NCI-H446 (cell line): ENCODE measurements at regions not wholly inside any gene's neighbourhood (a gene's known extent, or its start where the extent isn't known, plus 50 kb on each side); places are given as distances from the start of the nearest gene placed in this dataset.

Experiments
- DNase-seq, 2 experiments: peaks; one replicate each; lab custom pipeline; 2025; lab: John Stamatoyannopoulos, UW

DNA sequence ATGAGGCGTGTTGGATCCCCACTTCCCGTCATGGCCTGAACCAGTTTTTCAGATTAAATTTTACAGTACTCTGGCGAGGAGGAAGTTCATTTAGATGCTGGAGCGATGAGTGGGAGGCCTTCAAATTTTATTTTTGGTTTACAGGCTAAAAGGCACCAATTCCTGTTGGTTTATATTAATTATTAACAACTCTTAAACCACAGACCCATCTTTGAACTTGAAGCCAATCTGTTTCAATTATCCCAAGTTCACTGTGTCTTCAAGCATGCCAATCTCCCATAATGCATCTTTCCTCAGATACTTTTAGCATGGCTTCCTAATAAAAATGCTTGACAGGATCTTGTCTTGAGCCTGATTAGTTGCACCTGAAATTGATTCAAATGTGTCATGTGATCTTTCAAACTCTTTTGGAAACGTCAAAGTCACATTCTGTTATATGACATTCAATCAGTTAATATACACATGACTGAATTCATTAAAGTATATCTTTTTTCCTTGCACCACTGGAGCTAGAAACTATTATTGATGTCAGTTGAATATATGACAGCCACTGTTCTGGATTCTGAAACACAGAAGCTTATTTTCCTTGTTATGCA, 641.7 kb upstream of the TMEM132C start:
- no peak for DNase-seq

DNA sequence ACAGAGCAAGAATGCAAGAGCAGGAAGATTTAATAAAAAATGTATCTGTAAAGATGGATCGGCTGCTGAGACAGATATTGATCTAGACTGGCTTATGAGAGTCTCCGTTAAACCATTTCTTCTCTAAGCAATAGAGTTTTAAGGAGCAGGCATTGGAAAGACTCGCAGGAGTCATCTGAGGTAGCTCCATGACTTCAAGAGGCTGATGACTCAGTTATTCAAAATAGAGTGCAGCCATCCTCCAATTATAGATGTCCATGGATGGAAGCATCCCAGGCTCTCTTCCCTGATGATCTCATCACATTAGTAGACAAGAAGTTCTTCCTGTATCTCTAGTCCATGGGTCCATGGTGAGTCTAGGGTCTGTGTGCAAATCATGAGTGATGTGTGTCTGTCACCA, 638.3 kb upstream of the TMEM132C start:
- peak in 1 of 2 experiments; percentile 16 for DNase-seq

DNA sequence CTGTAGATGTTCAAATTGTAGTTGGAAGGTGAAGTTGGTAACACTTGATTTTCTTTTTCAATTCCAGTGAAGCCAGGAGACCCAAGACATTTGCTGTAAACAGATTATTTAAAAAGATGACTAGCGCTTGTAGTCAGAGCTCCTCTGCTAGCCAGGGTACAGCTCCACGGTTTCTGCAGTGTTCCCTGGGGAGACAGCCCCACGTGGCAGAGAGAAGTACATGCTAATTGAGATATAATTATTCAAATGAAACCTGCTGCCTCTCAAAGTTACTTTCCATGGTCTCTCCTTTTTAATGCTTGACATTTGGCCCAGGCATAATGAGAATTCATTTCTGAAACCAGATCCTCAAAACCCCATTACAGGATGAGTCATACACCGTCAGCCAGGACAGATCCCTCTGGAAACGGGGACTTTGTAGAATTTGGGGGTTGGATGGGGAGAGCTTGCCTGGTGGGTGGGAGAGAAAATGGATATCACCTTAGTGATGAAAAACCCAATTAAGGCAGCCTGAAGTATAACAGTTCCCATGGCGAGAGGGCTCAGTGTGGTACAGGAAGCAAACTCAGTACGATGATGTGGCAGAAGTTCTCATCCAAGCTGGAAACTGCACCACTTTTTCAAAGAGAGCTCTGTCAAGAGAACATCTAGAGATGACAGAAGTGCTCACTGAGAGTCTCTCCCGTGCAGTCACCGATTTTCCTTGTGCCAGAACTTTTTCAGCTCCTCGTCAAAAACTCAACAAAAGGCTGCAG, 637.7 kb upstream of the TMEM132C start:
- peak in 1 of 2 experiments; percentile 27 for DNase-seq

DNA sequence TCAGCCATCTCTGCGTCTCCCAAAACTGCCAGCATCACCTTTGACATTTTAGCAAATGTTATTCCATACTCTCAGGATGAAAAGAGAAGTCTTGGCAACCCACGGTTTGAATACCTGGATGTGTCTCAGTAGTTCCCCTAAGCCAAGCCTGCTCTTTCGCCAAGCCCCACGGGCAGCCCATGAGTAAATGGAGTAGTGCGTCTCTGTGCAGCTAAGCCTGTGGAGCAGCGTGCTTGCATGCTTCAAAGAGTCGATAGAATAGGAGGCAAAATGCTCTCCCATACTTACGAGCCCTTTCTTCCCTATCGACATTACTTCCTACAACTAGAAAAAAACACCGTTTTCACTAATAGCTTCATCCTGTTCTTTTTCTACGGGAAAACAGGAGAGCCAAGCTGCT, 634.5 kb upstream of the TMEM132C start:
- no peak for DNase-seq

DNA sequence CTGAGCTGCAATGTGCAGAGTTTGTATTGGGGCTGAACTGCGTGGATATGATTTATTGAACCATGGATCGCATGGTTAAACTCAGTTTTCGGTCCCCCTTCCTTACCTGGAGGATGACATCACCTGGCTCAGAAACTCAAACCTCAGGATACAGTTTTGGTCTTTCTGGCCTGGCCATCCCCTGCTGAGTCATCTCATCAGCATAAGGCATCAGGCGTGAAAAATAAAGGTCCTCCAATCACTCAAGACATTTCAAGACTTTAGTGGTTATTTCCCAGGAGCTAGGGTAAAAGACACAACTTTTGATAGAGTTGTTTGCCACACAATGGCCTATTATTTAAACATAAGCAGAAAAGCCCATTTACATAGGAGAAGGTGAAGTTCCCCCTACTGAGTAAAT, 631.1 kb upstream of the TMEM132C start:
- no peak for DNase-seq

DNA sequence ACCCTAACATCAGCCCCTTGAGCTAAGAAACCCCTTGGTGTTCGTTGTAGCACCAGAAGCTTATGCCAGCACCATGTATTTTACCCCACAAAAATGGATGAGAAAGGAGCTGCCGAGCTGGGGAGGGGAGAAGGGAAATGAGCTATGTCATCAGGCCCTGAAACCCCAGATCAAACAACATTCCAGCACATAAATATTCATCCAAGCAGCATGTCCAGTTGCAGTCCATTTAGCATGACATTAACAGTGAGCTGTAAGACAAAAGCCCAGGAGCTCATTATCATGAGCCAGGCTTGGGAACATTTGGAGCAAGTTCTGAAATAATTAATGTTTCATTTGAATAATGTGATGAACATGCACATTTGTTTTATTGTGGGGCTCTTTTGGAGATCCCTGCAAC, 630.1 kb upstream of the TMEM132C start:
- DNase-seq = no peak

DNA sequence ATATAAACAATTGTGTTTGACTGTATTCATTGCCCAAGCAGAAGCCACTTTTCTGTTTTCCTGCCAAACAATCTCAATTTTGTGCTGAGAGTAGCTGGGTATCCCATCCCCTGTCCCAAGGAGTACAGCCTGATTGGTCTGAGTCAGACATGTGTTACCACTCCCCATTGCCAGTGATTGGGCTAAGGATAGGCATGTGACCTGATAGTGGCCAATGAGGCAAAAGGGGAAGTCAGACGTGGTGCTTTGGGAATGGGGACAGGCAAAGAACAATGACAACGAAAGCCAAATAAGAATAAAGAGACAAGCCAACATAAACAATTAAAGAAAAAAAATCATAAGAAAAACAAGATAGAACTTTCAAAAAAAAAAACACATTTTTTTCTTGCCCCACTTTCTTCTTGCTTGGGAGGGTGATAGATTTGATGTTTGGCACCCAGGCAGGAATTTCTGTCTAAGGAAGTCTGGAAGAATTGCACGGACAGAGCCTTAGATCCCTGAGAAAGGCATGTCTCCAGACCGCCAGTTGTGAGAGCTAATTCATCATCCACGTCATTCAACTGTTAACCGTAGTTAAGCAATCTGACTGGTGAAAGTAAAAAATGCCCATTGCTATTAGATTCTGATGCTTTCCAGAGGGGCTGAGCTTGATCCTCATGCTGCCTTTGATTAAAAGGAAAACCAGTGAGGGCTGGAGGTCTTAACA, 626.6 kb upstream of the TMEM132C start:
- DNase-seq = peak in 1 of 2 experiments; percentile 1

DNA sequence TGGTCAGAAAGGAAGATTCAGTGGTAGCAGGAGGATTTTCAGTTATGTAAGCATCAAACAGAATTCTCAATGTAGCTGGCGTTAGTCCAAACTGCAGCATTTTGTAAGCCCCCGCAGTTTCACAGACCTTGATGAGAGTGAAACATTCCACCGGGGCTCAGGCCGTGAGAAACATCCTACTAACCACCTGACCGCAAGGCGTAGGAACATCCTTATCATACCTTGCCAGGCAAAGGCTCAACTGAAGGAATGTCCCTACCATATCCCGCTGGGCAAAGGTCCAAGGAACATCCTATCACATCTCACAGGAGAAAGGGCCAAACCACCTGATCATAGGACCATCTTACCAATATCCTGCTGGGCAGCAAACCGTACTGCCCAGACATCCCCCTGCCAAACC, 624.8 kb upstream of the TMEM132C start:
- no peak for DNase-seq

DNA sequence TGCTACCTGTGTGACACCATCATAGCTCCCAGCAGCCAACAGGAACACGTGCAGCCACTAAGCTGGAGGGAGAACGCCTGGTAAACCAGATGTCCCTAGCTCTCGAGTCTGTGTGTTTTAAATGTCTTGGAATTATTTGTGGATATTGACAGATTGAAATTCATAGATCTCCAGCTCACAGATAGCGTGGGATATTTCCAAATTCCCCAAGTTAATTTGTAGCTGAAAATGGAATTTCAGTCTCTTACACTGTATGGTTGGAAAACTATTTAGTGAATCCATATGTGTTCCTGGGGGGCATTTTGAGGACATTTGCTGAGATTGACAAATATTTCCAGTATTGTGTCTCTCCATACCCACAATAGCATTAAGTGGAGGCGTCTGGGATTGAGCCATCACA, 618.6 kb upstream of the TMEM132C start:
- DNase-seq = no peak

DNA sequence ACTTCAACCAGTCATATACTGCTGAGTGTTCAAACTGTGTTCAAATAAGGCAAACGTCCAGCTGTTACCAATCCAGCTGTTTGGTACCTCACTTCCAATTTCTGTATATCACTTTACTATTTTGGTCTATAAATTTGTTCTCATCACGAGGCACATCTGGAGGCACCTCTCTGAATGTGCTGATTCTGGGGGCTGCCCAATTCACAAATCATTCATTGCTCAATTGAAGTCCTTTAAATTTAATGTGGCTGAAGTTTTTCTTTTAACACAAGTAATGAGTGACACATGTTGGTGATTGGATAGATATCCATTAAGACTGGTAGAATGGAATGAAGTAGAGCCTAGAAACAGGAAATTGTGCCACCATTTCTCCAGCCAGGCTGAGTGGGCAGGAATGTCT, 617.0 kb upstream of the TMEM132C start:
- no peak for DNase-seq

DNA sequence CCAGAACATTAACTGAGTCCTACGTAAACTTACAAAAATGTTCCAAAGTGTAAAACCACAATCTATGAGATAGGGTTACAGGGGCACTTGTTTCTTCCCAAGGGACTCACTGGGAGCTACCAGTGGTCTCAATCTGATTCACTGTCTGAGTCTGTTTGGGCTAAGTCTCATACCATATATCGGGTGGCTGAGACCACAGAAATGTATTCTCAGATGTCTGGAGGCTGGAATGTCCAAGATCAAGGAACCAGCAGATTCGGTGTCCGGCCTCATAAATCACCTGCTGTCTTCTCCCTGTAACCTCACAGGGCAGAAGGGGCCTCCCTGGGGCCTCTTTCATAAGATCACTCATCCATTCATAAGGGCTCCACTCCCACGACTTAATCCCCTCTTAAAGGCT, 616.3 kb upstream of the TMEM132C start:
- no peak for DNase-seq

DNA sequence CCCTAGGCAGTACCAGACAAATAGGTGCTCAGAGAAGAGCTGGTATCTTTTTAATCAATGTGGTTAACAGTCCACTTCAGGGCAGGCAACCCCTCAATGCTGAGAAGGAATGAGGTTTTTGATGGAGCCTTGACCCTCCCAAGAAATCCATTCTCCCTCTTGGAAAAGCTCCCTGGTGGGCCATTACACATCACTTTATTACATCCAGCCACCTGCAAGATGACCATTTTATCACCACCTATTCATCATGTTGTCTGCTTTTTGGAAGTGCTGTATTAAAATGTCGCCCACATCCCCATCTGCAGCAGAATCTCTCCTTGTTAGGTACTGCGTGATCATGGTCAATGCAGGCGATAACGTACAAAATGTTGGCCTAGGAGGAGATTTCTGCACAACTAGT, 614.7 kb upstream of the TMEM132C start:
- DNase-seq = no peak

DNA sequence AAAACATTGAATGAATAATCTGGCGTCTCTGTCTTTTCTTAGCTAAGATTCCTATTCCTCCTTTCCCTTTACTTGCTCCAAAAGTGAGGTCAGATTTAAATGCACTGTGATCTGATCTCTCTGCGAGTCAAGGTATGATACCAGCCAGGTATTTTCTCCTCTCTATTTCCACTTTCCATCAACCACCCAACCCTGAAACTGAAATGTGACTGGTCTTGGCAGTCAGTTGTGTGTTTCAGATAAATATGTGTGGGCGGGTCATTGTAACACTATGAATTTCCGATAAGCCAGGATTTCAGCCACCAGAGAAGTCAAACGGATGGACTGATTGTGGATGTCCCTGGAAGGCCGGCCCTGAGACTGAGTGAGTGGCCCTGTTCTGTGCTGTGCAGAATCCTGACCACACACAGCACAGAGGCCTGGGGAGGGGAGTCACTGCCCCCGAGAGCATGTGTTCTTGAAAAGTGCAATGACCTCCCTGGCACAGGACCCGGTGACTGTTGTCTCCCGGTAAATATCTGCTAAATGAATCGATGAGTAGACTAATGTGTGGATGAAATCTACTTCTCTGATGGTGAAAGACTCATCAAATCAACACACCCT, 612.5 kb upstream of the TMEM132C start:
- DNase-seq = no peak

DNA sequence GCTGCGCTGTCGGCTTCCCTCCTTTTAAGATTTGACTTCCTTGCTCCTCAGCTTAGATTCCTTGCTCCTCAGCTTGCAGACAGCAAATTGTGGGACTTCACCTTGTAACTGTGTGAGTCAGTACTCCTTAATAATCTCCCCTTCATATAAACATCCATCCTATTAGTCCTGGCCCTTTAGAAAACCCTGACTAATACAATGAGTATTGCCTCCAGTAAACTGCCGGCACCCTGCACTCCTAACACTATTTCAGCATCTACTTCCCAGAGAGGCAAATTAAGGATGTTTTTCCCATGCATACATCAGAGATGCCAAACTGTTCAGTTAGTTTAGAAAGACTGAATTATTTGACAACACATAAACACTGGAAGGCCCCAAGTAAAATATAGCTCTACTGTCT, 611.3 kb upstream of the TMEM132C start:
- DNase-seq = no peak

DNA sequence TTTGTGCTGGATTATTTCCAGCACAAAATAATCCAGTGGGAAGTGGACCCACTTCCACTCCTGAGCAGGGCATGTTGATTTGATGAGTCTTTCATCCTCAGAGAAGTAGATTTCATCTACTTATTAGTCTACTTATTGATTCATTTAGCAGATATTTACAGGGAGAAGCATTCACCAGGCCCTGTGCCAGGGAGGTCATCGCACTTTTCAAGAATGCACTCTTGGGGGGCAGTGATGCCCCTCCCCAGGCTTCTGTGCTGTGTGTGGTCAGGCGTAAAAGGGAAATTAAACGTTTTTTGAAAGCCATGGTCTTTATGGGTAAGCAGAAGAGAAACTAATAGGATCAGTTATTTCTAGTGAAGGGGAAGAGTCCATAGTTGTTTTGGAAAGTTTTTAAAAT, 610.7 kb upstream of the TMEM132C start:
- DNase-seq = no peak

DNA sequence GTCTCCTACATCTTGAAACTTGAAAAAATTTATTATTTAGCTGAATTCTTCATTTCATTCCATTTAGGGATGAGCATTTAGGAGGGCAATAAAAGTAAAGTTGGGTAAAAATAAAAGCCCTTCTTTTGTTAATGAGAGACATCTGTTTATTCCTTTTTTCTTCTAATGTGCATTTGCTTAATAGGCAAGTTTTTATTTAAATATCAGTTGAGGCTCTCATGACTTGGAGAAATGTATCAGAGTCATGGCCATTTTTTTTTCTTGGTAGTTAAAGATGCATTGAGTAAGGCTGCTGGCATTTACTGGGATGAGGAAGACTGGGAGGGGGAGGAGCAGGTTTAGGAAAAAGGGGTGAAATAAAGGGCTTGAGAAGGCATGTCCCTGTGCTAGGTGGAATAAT, 609.9 kb upstream of the TMEM132C start:
- no peak for DNase-seq

DNA sequence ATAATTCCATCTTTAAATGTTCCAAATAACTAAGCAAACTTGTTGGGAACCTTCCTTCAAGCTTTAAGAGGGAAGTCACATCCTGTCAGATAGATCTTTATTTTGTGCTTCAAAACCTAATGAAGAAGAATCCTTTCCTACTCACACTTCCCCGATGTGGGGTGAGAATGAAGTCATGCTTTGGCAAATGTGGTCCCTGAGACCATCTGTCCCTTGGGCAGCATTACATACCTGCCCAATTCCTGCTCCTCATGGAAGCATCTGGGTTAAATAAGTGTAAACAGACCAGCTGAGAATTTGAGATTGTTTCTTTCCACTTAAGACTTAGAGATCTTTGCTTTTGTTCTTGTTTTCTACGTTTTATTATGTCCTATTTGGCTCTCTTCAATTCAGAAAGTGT, 606.0 kb upstream of the TMEM132C start:
- DNase-seq = peak; percentile 14 to 55

DNA sequence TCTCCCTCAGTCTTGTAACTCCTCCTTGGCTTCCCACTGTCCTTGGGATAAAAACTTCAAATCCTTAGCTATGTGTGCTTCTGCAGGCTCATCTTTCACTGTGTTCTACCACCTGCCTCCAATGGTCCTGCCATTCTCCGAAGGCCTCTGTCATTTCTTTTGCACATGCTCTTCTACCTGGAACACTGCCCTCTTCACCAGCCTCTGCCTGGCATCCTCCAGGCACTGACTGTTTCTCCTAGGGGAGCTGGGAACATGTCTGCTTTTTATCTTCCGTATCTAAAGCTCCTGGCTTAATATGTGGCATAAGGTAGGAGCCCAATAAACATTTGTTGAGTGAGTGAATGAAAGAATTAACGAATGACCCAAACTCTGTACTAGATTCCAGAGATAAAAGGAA, 603.3 kb upstream of the TMEM132C start:
- DNase-seq = no peak

DNA sequence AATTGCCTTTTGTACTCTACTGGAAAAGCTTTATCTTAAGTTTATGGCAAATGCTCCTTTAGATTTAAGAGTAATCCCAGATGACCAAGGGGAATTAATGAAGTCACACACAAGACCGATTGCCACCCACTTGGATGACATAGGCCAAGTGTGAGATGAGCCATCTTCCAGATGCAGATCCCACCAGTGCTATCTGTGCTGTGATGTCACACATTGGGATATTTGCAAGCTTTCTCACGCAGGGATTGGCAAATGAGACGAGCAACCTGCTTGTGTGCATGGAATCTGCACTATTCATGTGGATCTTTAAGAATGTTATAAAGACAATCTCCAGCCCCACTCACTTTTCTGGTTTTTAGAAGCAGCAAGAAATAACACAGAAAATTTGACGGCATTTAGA, 602.1 kb upstream of the TMEM132C start:
- no peak for DNase-seq

DNA sequence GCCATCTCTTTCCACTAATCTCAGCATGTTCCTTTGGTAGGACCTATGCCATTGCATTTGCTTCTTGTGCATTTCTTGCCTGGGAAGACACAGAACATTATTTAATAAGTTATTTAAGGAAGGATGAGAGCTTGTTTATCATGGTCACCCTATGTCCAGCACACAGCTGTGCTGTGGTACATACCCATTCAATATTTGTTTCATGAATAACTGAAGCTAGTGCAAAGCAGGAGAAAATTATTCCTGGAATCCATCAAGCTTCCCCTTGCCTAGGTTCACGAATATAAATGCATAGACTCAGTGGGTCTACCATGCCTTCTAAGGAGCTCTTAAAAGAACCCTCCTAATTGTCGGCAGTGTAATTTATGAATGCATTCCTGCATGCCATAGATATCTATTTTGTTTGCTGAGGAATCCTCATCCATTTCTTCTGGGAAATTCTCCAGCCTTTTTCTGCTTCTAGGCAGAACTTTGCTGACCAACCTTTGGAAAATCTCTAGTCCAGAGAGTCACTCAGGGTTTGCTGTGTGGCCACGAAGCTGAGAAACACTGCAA, 599.8 kb upstream of the TMEM132C start:
- no peak for DNase-seq

DNA sequence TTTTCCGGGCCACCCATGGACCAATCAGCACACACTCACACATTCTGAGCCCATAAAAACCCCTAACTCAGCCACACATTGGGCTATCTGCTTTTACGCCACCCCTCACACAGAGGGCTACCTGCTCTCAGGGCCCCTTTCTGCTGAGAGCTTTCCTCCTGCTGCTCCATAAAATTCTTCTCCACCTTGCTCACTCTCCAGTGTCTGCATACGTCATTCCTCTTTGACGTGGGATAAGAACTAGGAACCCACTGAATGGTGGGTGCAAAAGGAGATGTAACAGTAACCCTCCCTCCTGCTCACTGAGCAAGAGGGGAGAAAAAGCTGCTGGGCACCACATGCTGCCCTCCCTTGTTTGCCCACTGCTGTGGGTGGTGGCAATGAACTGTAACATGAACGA, 596.7 kb upstream of the TMEM132C start:
- no peak for DNase-seq

DNA sequence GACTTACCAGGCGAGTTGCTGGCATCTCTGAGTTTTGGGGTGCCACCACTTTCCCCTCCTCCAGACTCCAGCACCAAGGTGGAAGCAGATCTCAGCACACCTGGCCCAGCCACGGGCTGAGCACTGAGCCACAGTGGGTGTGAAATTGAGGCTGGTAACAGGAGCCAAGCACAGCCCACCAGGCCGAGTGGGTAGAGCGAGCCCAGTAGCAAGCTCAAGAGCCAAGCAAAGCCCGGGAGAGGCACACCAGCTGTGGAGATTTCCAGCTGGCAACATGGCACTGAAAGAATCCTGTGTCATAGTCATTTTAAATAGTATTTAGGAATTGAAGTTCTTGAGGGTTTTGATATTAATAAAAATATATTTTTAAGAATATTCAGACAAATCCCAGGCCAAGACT, 596.2 kb upstream of the TMEM132C start:
- DNase-seq = no peak

DNA sequence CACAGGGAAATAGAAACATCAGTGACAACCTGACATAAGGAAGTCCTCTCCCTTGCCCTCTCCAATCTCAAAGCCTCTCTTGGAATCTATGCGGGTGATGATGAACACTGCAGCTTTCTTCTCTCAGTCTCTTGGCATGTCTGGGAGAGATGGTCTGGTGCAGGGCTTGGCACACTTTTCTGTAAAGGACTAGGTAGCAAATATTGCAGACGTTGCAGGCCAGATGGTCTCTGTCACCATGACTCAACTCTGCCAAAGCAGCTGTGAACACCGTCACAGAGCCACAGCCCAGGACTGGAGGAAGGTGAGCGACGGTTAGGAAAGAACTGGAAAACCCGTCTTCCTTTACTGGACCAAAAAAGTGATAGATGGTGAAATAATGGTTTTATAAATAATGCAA, 591.0 kb upstream of the TMEM132C start:
- DNase-seq = peak in 1 of 2 experiments; percentile 49
